Renal cortical epithelial cell (primary cell): ENCODE measurements at regions not wholly inside any gene's neighbourhood (a gene's known extent, or its start where the extent isn't known, plus 50 kb on each side); places are given as distances from the start of the nearest gene placed in this dataset.
"Not testable (repeated sequence)": the region's sequence is repeated elsewhere in the genome, so short reads cannot be mapped to it uniquely, and the experiment has no call there.

Source experiments
- DNase-seq: peaks from one replicate; pipeline ENCODE4 v3.0.0-alpha.2; 2011; ENCODE audit warnings: low read depth

DNA sequence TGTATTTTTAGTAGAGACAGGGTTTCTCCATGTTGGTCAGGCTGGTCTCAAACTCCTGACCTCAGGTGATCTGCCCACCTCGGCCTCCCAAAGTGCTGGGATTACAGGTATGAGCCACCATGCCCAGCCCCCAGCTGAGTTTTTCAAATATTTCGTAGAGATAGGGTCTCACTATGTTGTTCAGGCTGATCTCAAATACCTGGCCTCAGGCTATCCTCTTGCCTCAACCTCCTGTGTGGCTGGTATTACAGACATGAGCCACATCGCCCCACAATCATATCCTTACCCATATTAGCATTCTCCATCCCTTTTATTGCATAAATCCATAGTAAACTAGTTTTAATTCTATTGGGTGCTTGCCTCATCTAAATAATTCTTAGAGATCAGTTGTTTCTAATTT lies 157.6 kb upstream of the HEY2 start:
- DNase-seq, result not testable (repeated sequence)

DNA sequence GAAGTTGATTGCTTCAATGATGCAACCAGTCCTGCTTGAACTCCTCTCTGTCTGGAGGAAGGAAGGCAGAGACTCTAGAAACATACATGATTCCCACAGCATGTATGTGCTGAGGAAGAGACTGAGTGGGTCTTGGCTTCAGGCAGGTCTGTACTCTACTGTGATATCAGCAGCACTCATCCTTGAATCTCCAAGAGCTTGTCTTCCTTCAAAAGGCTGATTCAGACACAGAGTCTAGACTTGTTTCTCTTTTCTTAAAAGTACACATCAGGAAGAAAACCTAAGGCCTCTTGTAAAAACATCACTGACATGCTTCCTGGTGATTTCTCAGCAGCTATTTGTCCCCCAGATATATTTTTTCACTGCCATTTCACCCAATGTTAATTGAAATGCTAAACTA lies 155.7 kb upstream of the HEY2 start:
- no peak for DNase-seq

DNA sequence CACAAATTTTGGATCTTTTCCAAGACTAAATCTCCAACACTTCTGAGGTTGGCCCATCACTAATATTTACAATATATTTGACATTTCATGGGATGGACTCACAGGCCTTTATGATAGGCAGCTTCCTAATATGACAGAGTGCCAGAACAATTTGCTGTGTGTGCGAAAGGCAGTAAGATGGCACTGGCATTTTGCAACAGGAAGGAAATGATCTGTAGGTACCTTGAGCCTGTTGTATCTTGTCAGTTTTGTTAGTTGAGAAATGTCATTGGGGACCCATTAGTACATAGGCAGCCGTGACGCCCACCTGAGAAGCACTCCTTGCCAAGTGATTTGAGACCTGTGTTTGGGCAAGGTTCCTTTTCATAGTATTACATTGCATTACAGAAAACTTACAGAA lies 153.4 kb upstream of the HEY2 start:
- DNase-seq, result no peak

DNA sequence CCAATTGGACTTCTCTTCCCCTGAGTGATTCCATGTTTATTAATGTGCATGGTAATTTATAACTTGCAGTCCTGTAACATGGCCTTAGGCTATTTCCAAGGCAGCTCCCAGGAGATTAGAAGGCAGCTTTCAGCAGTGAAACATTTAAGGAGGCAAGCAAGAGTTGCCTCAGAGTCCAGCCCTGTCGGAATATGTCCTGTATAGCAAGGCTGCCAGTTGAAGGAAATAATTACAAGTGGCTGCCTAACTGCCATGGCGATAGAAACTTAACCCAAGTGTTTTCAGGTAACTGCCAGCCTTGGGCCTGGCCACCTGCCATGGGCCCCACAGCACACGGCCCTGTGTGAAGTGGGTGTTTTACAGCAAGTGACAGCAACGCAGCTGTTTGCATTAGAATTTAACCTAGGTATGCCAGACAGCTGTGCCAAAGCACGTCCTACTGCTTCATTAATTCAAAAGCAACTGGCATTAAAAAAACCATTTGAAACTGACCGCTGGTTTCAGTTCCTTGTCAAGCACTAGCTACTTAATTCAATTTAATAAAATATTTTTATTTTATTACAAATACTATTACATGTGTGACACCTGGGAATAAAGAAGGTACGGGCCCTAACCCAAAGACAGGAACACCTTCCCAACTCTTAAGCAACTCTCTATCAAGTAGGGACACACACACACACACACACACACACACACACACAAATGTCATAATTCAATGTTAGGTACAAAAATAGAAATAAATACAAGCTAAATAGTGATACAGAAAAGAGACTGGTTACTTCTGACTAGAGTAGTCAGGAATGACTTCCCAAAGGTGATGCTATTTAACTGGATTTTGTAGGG lies 151.8 kb upstream of the HEY2 start:
- DNase-seq, result peak; percentile 98

DNA sequence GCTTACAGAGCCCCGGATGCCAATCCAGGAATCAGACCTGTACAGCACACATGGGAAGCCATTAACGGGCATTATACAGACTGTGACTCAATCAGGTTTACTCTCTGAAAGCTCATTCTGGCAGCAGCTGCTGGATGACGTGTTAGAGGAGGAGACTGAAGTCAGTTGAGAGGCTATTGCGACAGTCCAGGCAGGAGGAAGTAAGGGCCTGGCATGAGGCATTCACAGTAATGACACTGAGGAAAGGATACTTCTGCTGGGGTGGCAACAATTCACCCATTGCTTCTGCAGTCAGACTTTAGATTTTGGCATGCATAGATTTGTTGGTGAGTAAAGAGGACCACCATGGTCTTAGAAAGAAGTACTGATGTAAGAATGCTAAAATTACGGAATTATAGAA lies 151.0 kb upstream of the HEY2 start:
- peak; percentile 89 for DNase-seq

DNA sequence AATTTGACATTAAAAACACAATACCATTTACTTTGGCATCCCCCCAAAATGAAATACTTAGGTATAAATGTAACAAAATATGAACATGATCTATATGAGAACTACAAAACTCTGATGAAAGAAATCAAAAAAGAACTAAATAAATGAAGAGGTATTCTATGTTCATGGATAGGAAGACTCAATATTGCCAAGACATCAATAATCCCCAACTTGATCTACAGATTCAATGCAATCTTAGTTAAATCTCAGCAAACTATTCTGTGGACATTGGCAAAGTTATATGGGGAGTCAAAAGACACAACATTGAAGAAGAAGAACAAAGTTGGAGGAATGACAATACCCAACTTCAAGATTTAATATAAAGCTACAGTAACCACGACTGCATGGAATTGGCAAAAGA lies 145.2 kb upstream of the HEY2 start:
- DNase-seq, result no peak

DNA sequence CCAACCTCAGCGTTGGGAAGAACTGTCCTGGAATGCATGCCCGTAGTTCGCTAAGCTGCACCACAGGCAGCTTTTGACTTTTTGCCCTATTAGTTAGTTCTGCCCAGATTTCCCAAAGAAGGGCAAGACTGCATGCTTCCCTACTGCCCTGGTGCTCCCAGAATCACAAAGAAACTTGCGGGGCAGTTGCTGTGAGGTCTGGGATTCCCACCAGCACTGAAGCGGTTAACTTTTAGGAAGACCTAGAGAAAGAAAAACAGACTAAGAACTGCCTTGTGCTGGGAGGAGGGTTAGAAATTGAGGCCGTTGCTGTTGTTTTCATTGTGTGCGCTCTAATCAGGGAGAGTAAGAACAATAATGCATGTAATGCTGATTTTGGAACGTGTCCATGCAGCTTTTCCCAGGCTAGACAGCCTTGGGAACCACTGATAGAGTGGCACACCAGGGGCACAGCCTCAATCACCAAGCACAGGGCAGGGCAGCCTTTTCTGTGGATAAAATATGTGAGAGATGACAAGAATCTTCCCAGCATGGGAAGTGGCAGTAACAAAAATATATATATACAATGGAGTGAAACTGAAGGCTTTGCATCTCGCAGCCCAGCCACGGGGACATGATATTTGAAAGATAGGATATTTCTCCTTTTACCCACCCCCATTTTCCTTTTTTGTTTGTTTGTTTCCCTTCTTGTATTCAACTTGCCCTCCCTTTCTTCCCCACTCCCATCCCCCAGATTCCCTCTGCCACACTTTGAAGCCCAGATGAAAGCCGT lies 137.7 kb upstream of the HEY2 start:
- DNase-seq, result peak; percentile 82

DNA sequence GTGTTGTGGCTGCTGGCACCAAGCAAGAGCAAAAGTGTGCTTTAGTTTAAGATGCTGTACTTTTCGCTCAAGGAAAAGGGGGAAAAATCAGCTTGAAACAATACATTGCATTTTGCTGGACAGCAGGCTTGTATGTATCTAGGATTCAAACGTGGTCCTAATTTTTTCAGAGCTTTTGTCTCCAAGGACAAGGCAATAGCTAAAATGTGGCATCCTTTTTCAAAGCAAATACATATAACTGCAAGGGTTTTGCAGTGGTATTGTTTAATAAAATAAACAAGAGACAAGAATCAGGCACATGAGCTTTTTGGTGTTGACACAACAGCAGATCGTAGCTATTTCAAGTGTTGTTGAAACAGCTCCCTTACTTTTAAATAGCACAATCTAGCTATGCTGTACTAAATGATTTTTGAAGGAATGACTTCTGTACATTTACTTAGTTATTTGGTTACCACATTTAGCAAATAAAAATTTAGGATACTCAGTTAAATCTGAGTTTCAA lies 137.0 kb upstream of the HEY2 start:
- no peak for DNase-seq

DNA sequence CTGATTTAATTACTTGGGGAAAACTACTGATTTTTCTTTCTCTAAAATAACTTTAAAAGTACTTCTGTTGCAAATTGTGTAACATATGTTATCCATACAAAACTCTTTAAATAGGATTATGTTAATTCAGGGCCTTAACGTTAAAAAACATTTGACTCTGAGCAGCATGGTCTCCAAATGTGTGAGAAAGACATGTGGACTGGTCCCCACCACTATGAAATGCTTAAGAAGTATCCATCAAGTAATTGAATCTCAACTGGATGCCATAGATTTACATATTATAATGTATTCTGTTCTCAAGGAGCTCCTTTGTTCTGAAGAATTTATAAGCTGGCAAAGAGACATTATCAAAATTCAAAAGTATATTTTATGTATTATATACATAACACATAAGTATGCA lies 130.8 kb upstream of the HEY2 start:
- no peak for DNase-seq

DNA sequence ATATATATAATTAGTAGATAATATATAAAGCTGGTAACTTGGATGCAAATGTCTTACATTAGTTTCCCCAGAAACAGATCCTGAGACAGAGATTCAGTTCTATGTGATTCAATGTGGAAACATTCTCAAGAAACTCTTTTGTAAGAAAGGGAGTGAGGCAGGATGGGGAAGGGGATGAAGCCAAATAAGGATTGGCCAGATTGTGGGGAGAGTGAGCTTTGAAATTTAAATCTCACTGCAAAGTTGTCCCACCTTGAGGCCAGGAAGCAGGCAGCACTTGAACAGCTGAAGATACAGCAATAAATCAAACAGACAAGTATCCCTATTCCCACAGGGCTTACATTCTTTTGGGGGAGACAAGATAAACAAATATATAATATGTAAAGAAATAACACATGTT lies 126.3 kb upstream of the HEY2 start:
- no peak for DNase-seq

DNA sequence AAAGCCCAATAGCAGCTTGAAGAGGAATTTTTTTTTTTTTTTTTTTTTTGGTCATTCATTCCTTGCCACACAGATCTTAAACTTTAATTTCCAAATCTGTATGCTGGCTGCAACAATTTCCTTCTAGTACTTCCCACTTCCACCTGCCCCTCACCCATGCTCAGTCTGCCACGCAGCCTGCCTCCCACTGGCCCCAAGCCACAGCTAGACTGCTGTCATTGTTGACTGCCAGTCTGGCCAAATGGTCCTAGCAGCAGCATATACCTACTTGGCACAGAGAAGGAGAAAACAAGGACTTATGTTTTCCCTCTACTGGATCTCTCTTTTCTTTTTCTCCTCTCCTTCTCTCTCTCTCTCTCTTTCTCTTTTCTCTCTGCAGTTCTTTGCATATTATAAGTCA lies 118.3 kb upstream of the HEY2 start:
- DNase-seq, result no peak

DNA sequence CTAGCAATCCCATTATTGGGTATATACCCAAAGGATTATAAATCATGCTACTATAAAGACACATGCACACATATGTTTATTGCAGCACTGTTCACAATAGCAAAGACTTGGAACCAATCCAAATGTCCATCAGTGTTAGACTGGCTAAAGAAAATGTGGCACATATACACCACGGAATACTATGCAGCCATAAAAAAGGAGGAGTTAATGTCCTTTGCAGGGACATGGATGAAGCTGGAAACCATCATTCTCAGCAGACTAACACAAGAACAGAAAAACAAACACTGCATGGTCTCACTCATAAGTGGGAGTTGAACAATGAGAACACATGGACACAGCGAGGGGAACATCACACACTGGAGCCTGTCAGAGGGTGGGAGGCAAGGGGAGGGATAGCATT lies 113.4 kb upstream of the HEY2 start:
- DNase-seq, result not testable (repeated sequence)

DNA sequence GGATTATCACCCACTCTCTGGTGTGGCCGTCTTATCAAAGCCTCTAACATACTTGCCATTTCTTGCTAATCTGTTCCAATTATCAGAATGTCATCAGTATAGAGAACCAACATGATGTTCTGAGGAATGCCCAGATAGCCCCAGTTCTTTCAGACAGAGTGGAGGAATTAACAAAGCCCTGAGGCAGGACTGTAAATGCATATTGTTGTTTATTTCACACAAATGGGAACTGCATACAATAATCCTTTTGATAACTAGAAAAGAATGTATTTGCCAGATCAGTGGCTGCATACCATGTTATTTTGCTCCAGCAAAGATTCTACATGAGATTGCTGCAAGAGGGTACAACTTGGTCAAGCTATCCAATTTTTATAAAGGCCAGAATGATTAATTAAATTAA lies 112.8 kb upstream of the HEY2 start:
- no peak for DNase-seq

DNA sequence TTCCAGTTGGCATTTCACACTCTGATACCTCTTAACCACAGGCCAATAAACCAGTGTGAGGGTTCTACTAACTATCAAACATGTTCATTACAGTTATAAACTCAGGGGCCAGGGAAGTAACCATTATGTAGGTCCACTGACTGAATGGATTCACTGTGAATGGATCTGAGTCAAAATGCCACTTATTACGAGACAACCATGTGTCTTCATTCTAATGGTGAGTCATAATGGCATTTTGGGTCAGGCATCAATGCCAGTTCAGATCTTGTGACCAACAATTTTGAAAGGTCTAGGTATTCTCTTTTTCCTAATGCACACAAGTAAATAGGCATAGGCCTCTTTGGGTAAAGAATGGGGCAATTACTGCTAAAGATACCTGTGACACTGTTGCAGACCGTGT lies 112.2 kb upstream of the HEY2 start:
- no peak for DNase-seq

DNA sequence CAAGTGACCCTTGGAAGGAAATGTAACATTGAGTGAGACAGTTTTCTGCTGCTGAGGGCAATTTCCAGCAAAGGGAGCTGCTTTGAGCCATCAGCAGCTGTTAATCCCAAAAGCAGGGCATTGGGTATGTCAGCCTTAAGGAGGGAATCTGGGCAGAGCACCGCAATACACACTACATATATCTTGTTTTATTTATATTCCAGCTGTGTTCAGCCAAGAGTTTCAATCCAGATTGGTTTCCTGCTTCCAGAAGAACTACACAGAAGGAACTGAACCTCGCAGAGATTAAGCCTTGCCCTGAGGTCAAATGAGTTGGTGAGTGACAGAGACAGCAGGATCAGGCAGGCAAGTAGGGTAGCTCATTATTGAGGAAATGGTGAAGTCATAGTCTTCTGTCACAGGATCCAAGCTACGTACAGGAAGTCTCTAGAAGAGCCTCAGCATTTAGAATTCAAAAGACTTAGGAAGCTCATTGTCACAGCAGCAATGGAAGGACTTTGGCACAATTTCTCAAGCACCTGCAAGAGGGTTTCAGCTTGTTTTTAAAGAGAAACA lies 109.9 kb upstream of the HEY2 start:
- no peak for DNase-seq

DNA sequence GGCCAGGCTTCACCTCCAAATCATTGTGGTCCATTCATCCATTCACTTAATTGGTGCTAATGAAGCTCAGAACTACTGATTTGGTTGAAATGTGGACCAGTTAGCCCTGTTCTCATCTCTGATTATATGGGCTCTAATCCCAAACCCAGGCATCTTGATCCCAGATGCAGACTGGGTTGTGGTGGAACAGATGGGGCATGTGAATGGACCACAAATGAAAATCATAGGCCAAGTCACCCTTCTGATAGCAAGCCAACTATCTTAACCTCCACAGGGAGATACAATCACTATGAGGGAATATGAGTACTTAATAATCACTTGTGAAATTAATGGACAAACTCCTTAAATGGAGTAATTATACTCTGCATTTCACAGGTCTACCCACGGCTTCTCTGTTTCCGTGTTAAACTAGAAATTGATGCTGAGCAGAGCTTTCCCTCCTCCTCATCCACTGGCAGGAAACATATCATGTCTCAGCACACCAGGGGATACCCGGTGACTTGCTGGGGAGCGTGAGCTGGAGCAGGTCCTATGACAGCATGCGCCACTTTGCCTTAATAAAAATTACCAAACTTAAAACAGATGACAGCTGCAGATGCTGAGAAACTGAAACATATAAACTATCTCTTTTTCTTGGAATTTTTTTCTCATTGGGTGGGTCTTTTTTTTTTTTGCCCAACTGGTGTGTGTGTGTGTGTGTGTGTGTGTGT lies 108.8 kb upstream of the HEY2 start:
- DNase-seq, result no peak

DNA sequence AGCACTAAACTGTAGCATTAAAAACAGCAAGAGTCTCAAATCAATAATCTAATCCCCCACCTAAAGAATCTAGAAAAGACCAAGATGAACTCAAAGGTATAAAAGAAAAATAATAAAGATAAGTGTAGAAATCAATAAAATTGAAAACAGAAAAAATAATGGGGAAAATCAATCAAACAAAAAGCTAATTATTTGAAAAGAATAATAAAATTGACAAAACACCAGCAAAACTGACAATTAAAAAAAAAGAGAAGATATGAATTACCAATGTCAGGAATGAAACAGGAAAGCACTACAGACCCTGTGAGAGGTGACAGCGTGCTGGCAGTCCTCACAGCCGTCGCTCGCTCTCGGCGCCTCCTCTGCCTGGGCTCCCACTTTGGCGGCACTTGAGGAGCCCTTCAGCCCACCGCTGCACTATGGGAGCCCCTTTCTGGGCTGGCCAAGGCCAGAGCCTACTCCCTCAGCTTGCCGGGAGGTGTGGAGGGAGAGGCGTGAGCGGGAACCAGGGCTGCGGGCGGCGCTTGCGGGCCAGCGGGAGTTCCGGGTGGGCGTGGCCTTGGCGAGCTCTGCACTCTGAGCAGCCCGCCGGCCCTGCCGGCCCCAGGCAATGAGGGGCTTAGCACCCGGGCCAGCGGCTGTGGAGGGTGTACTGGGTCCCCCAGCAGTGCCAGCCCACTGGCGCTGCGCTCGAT lies 105.3 kb upstream of the HEY2 start:
- not testable (repeated sequence) for DNase-seq

DNA sequence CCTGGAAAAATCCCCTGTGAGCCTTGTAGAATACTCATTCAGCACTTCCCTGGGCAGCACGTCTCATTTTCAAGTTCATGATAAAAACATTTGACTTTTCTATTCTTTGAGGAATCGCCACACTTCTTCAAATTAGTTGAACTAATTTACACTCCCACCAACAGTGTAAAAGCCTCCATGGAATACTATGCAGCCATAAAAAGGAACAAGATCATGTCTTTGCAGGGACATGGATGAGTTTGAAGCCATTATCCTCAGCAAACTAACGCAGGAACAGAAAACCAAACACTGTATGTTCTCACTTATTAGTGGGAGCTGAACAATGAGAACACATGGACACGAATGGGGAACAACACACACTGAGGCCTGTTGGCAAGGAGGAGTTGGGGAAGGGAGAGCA lies 102.0 kb upstream of the HEY2 start:
- DNase-seq, result no peak

DNA sequence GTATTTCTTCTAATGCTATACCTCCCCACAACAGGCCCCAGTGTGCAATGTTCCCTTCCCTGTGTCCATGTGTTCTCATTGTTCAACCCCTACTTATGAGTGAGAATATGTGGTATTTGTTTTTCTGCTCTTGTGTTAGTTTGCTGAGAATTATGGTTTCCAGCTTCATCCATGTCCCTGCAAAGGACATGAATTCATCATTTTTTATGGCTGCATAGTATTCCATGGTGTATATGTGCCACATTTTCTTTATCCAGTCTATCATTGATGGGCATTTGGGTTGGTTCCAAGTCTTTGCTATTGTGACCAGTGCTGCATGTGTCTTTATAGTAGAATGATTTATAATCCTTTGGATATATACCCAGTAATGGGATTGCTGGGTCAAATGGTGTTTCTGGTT lies 95.7 kb upstream of the HEY2 start:
- not testable (repeated sequence) for DNase-seq

DNA sequence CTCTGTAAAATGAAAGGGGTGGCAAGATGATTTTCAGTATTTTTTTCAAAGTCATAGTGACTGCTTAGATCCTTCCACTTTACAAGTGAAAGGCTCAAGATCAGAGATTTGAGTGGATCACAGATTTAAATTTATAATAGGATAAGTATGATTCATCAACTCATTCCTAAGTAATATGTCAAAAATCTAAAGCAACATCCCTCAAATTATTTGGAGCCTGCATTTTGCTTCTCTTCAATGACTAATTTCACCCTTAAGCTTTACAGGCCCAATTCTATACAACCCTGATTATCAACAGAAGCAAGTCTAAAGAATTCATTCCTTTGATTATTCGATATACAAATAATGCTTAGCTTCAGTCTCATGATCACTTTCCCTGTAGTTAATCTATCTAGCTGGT lies 93.9 kb upstream of the HEY2 start:
- DNase-seq, result no peak

DNA sequence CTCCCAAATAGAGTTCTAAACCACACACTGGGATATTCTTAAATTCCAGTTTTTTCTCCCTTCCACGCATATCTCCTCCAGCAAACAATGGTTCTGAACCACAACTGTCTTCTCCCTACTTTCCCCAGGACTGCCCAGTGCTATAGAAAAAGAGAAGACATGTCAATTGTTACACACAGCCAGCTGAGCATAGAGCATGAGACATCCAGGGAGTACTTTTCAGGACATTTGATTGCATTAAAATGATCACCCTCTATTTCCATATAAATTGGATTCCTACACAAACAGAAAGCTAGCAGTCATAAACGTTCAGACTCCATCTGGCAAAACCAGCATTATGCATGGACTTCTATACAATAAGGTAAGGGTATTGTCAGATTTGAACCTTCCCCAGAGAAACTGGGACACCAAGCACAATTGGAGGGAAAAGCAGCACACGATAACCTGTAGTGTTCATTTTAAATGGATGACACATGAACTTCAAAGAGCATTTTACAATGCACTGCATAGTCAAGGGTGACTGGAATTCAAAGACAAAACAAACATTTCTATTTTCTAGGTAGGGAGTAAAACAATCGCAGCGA lies 93.1 kb upstream of the HEY2 start:
- no peak for DNase-seq
